ENCODE measurements at regions not wholly inside any gene's neighbourhood (a gene's known extent, or its start where the extent isn't known, plus 50 kb on each side); places are given as distances from the start of the nearest gene placed in this dataset.
A peak's percentile ranks its signal among the peaks of the same experiment; 100 is the strongest.

GRCh38 chr4:124025428-124025827 is 628.8 kb downstream of the SPRY1 start:
- H3K4me3 ChIP-seq (ENCODE audit: low read depth in 1 of 2, low read length in 2 of 2): no peak overlapping the region
- no peaks in the 10 kb centered on the region for H3K9me3 ChIP-seq (ENCODE audit: control insufficient read depth in 2 of 2, insufficient read depth in 1 of 2, low read depth in 1 of 2, low read length in 1 of 2)
- 78 to 88% methylated on average over 9 of the region's 9 CpGs for WGBS, 2 donors
- no peaks in the 10 kb centered on the region for H3K4me1 ChIP-seq (ENCODE audit: control insufficient read depth in 2 of 2, insufficient read depth in 2 of 2, low read length in 1 of 2)
- no peak overlapping the region for H3K27ac ChIP-seq (ENCODE audit: low read depth in 2 of 2, low read length in 1 of 2)
- H3K27me3 ChIP-seq (ENCODE audit: control insufficient read depth in 1 of 2, insufficient read depth in 2 of 2, low read length in 2 of 2): no peaks in the 10 kb centered on the region
- no peaks in the 10 kb centered on the region for H3K36me3 ChIP-seq (ENCODE audit: control insufficient read depth in 2 of 2, insufficient read depth in 2 of 2, low read length in 1 of 2)

GRCh38 chr4:124028182-124028581 is 631.6 kb downstream of the SPRY1 start:
- Histone ChIP-seq H3K27me3 (ENCODE audit: control insufficient read depth in 1 of 2, insufficient read depth in 2 of 2, low read length in 2 of 2) (no peaks in the 10 kb centered on the region), H3K27ac (ENCODE audit: low read depth in 2 of 2, low read length in 1 of 2) (peak overlapping the region in 1 of 2 donors; percentile 38), H3K4me3 (ENCODE audit: low read depth in 1 of 2, low read length in 2 of 2) (no peak overlapping the region), H3K9me3 (ENCODE audit: control insufficient read depth in 2 of 2, insufficient read depth in 1 of 2, low read depth in 1 of 2, low read length in 1 of 2) (no peaks in the 10 kb centered on the region), H3K4me1 (ENCODE audit: control insufficient read depth in 2 of 2, insufficient read depth in 2 of 2, low read length in 1 of 2) (no peaks in the 10 kb centered on the region), H3K36me3 (ENCODE audit: control insufficient read depth in 2 of 2, insufficient read depth in 2 of 2, low read length in 1 of 2) (no peaks in the 10 kb centered on the region)
- 43 to 45% methylated on average over 4 of the region's 4 CpGs for WGBS, 2 donors

GRCh38 chr4:124030147-124030546 is 633.6 kb downstream of the SPRY1 start:
- Histone ChIP-seq H3K4me1 (ENCODE audit: control insufficient read depth in 2 of 2, insufficient read depth in 2 of 2, low read length in 1 of 2) (no peaks in the 10 kb centered on the region), H3K36me3 (ENCODE audit: control insufficient read depth in 2 of 2, insufficient read depth in 2 of 2, low read length in 1 of 2) (no peaks in the 10 kb centered on the region), H3K9me3 (ENCODE audit: control insufficient read depth in 2 of 2, insufficient read depth in 1 of 2, low read depth in 1 of 2, low read length in 1 of 2) (no peaks in the 10 kb centered on the region), H3K27ac (ENCODE audit: low read depth in 2 of 2, low read length in 1 of 2) (no peak overlapping the region), H3K27me3 (ENCODE audit: control insufficient read depth in 1 of 2, insufficient read depth in 2 of 2, low read length in 2 of 2) (no peaks in the 10 kb centered on the region), H3K4me3 (ENCODE audit: low read depth in 1 of 2, low read length in 2 of 2) (no peak overlapping the region)
- WGBS, 2 donors: 54 to 57% methylated on average over 2 of the region's 2 CpGs

GRCh38 chr4:124032035-124032434 is 635.4 kb downstream of the SPRY1 start:
- Histone ChIP-seq H3K4me1 (ENCODE audit: control insufficient read depth in 2 of 2, insufficient read depth in 2 of 2, low read length in 1 of 2) (no peaks in the 10 kb centered on the region), H3K27ac (ENCODE audit: low read depth in 2 of 2, low read length in 1 of 2) (no peak overlapping the region), H3K4me3 (ENCODE audit: low read depth in 1 of 2, low read length in 2 of 2) (no peak overlapping the region), H3K9me3 (ENCODE audit: control insufficient read depth in 2 of 2, insufficient read depth in 1 of 2, low read depth in 1 of 2, low read length in 1 of 2) (no peaks in the 10 kb centered on the region), H3K36me3 (ENCODE audit: control insufficient read depth in 2 of 2, insufficient read depth in 2 of 2, low read length in 1 of 2) (no peaks in the 10 kb centered on the region), H3K27me3 (ENCODE audit: control insufficient read depth in 1 of 2, insufficient read depth in 2 of 2, low read length in 2 of 2) (no peaks in the 10 kb centered on the region)
- 34 to 43% methylated on average over 1 of the region's 1 CpG for WGBS, 2 donors

- Histone ChIP-seq H3K36me3 (ENCODE audit: control insufficient read depth in 2 of 2, insufficient read depth in 2 of 2, low read length in 1 of 2) (no peaks in the 10 kb centered on the region), H3K4me3 (ENCODE audit: low read depth in 1 of 2, low read length in 2 of 2) (no peak overlapping the region), H3K27me3 (ENCODE audit: control insufficient read depth in 1 of 2, insufficient read depth in 2 of 2, low read length in 2 of 2) (no peaks in the 10 kb centered on the region), H3K4me1 (ENCODE audit: control insufficient read depth in 2 of 2, insufficient read depth in 2 of 2, low read length in 1 of 2) (no peaks in the 10 kb centered on the region), H3K9me3 (ENCODE audit: control insufficient read depth in 2 of 2, insufficient read depth in 1 of 2, low read depth in 1 of 2, low read length in 1 of 2) (no peaks in the 10 kb centered on the region), H3K27ac (ENCODE audit: low read depth in 2 of 2, low read length in 1 of 2) (no peak overlapping the region)
- 62 to 69% methylated on average over 1 of the region's 1 CpG for WGBS, 2 donors
Measured at GRCh38 chr4:124035364-124036041, 638.9 kb downstream of the SPRY1 start.

- no peaks in the 10 kb centered on the region for H3K36me3 ChIP-seq (ENCODE audit: control insufficient read depth in 2 of 2, insufficient read depth in 2 of 2, low read length in 1 of 2)
- H3K27ac ChIP-seq (ENCODE audit: low read depth in 2 of 2, low read length in 1 of 2): no peak overlapping the region
- H3K9me3 ChIP-seq (ENCODE audit: control insufficient read depth in 2 of 2, insufficient read depth in 1 of 2, low read depth in 1 of 2, low read length in 1 of 2): no peaks in the 10 kb centered on the region
Measured at GRCh38 chr4:124037236-124037635, 640.6 kb downstream of the SPRY1 start.

GRCh38 chr4:124044330-124044729 is 647.7 kb downstream of the SPRY1 start:
- Histone ChIP-seq H3K4me1 (ENCODE audit: control insufficient read depth in 2 of 2, insufficient read depth in 2 of 2, low read length in 1 of 2) (no peaks in the 10 kb centered on the region), H3K27me3 (ENCODE audit: control insufficient read depth in 1 of 2, insufficient read depth in 2 of 2, low read length in 2 of 2) (no peaks in the 10 kb centered on the region), H3K4me3 (ENCODE audit: low read depth in 1 of 2, low read length in 2 of 2) (no peak overlapping the region), H3K27ac (ENCODE audit: low read depth in 2 of 2, low read length in 1 of 2) (no peak overlapping the region), H3K9me3 (ENCODE audit: control insufficient read depth in 2 of 2, insufficient read depth in 1 of 2, low read depth in 1 of 2, low read length in 1 of 2) (peaks cover 0 to 2% of the 10 kb centered on the region in 2 donors), H3K36me3 (ENCODE audit: control insufficient read depth in 2 of 2, insufficient read depth in 2 of 2, low read length in 1 of 2) (no peaks in the 10 kb centered on the region)

More at GRCh38 chr4:124037236-124037635, 640.6 kb downstream of the SPRY1 start:
- no peaks in the 10 kb centered on the region for H3K27me3 ChIP-seq (ENCODE audit: control insufficient read depth in 1 of 2, insufficient read depth in 2 of 2, low read length in 2 of 2)
- no peaks in the 10 kb centered on the region for H3K4me1 ChIP-seq (ENCODE audit: control insufficient read depth in 2 of 2, insufficient read depth in 2 of 2, low read length in 1 of 2)
- H3K4me3 ChIP-seq (ENCODE audit: low read depth in 1 of 2, low read length in 2 of 2): no peak overlapping the region

- peak overlapping the region in 1 of 2 donors; percentile 62 for H3K27ac ChIP-seq (ENCODE audit: low read depth in 2 of 2, low read length in 1 of 2)
- H3K9me3 ChIP-seq (ENCODE audit: control insufficient read depth in 2 of 2, insufficient read depth in 1 of 2, low read depth in 1 of 2, low read length in 1 of 2): peaks cover 0 to 2% of the 10 kb centered on the region in 2 donors
- H3K4me3 ChIP-seq (ENCODE audit: low read depth in 1 of 2, low read length in 2 of 2): no peak overlapping the region
- H3K36me3 ChIP-seq (ENCODE audit: control insufficient read depth in 2 of 2, insufficient read depth in 2 of 2, low read length in 1 of 2): no peaks in the 10 kb centered on the region
- H3K27me3 ChIP-seq (ENCODE audit: control insufficient read depth in 1 of 2, insufficient read depth in 2 of 2, low read length in 2 of 2): no peaks in the 10 kb centered on the region
- H3K4me1 ChIP-seq (ENCODE audit: control insufficient read depth in 2 of 2, insufficient read depth in 2 of 2, low read length in 1 of 2): no peaks in the 10 kb centered on the region
- 80 to 82% methylated on average over 5 of the region's 5 CpGs for WGBS, 2 donors
Measured at GRCh38 chr4:124044867-124045266, 648.3 kb downstream of the SPRY1 start.

GRCh38 chr4:124046190-124046589 is 649.6 kb downstream of the SPRY1 start:
- WGBS, 2 donors: 87 to 89% methylated on average over 2 of the region's 2 CpGs

GRCh38 chr4:124053872-124054538 is 657.4 kb downstream of the SPRY1 start:
- no peaks in the 10 kb centered on the region for H3K4me1 ChIP-seq (ENCODE audit: control insufficient read depth in 2 of 2, insufficient read depth in 2 of 2, low read length in 1 of 2)
- H3K27ac ChIP-seq (ENCODE audit: low read depth in 2 of 2, low read length in 1 of 2): no peak overlapping the region
- H3K9me3 ChIP-seq (ENCODE audit: control insufficient read depth in 2 of 2, insufficient read depth in 1 of 2, low read depth in 1 of 2, low read length in 1 of 2): no peaks in the 10 kb centered on the region
- no peaks in the 10 kb centered on the region for H3K36me3 ChIP-seq (ENCODE audit: control insufficient read depth in 2 of 2, insufficient read depth in 2 of 2, low read length in 1 of 2)
- no peak overlapping the region for H3K4me3 ChIP-seq (ENCODE audit: low read depth in 1 of 2, low read length in 2 of 2)
- no peaks in the 10 kb centered on the region for H3K27me3 ChIP-seq (ENCODE audit: control insufficient read depth in 1 of 2, insufficient read depth in 2 of 2, low read length in 2 of 2)
- 85 to 88% methylated on average over 4 of the region's 4 CpGs for WGBS, 2 donors

More at GRCh38 chr4:124046190-124046589, 649.6 kb downstream of the SPRY1 start:
- Histone ChIP-seq H3K9me3 (ENCODE audit: control insufficient read depth in 2 of 2, insufficient read depth in 1 of 2, low read depth in 1 of 2, low read length in 1 of 2) (peaks cover 0 to 2% of the 10 kb centered on the region in 2 donors), H3K4me1 (ENCODE audit: control insufficient read depth in 2 of 2, insufficient read depth in 2 of 2, low read length in 1 of 2) (no peaks in the 10 kb centered on the region), H3K27ac (ENCODE audit: low read depth in 2 of 2, low read length in 1 of 2) (no peak overlapping the region), H3K27me3 (ENCODE audit: control insufficient read depth in 1 of 2, insufficient read depth in 2 of 2, low read length in 2 of 2) (no peaks in the 10 kb centered on the region), H3K4me3 (ENCODE audit: low read depth in 1 of 2, low read length in 2 of 2) (no peak overlapping the region), H3K36me3 (ENCODE audit: control insufficient read depth in 2 of 2, insufficient read depth in 2 of 2, low read length in 1 of 2) (no peaks in the 10 kb centered on the region)
